Thoracic aorta (tissue), 2 donors: ENCODE measurements at regions not wholly inside any gene's neighbourhood (a gene's known extent, or its start where the extent isn't known, plus 50 kb on each side); places are given as distances from the start of the nearest gene placed in this dataset.

Experiments used
- ATAC-seq: fragments of 150-250 bp; one replicate; pipeline ENCODE4 v1.8.0; 2017; ENCODE audit warnings: low read depth; ENCODE audit not compliant: insufficient number of reproducible peaks, low FRiP score
- DNase-seq: peaks from one replicate; pipeline ENCODE4 v3.0.0-alpha.2; 2020; ENCODE audit warnings: low spot score
- H3K27ac ChIP-seq, 2 donors: fragments of 200-600 bp; sonication (generic); 1 replicate in 1 of 2; 2 replicates in 1 of 2; pipeline ENCODE4 v1.5.1; 2016; ENCODE audit warnings: mild to moderate bottlenecking in 2 of 2, moderate library complexity in 2 of 2
- H3K27me3 ChIP-seq: fragments of 200-600 bp; sonication (generic); replicated peaks from 2 replicates; pipeline ENCODE4 v1.6.0; 2016; ENCODE audit warnings: mild to moderate bottlenecking; ENCODE audit not compliant: insufficient read depth
- H3K36me3 ChIP-seq: fragments of 200-600 bp; sonication (generic); one replicate; pipeline ENCODE4 v1.5.1; 2016
- H3K4me1 ChIP-seq, 2 donors: fragments of 200-600 bp; sonication (generic); 1 replicate in 1 of 2; 2 replicates in 1 of 2; pipeline versions ENCODE4 v1.5.1 to v1.6.0; 2016; ENCODE audit warnings: low read depth in 2 of 2, mild to moderate bottlenecking in 1 of 2; ENCODE audit not compliant: control insufficient read depth in 1 of 2
- H3K4me3 ChIP-seq: fragments of 200-600 bp; sonication (generic); 2 replicates; pipeline ENCODE4 v1.5.1; 2016; ENCODE audit warnings: mild to moderate bottlenecking
- H3K9me3 ChIP-seq: fragments of 200-600 bp; sonication (generic); 2 replicates; pipeline ENCODE4 v1.5.1; 2016
- CTCF ChIP-seq: fragments of 200-600 bp; sonication (generic); IDR thresholded peaks from one replicate; pipeline ENCODE4 v1.5.1; 2019; ENCODE audit warnings: antibody characterized with exemption

- DNase-seq (no peak), ATAC-seq (no peak)
- H3K36me3 ChIP-seq = no peaks in the 10 kb centered on the region
- H3K9me3 ChIP-seq = no peaks in the 10 kb centered on the region
- no peaks in the 10 kb centered on the region for H3K4me1 ChIP-seq
- H3K4me3 ChIP-seq = no peak overlapping the region
- no peak overlapping the region for H3K27ac ChIP-seq
- TF ChIP-seq CTCF = no peak
- H3K27me3 ChIP-seq = no peaks in the 10 kb centered on the region
Measured at GRCh38 chr2:157931542-157931941, 55.4 kb upstream of the ACVR1 start.

GRCh38 chr2:157930728-157931127, 54.6 kb upstream of the ACVR1 start:
- no peak overlapping the region for H3K4me3 ChIP-seq
- no peaks in the 10 kb centered on the region for H3K9me3 ChIP-seq
- H3K4me1 ChIP-seq = no peaks in the 10 kb centered on the region
- H3K36me3 ChIP-seq = no peaks in the 10 kb centered on the region
- DNase-seq (no peak), ATAC-seq (no peak)
- no peaks in the 10 kb centered on the region for H3K27me3 ChIP-seq
- H3K27ac ChIP-seq = no peak overlapping the region
- no peak for TF ChIP-seq CTCF

- no peak for ATAC-seq
- Histone ChIP-seq H3K27me3 (no peaks in the 10 kb centered on the region), H3K36me3 (no peaks in the 10 kb centered on the region), H3K4me1 (no peaks in the 10 kb centered on the region), H3K27ac (no peak overlapping the region), H3K4me3 (no peak overlapping the region), H3K9me3 (no peaks in the 10 kb centered on the region)
- no peak for DNase-seq
- TF ChIP-seq CTCF = no peak
Measured at GRCh38 chr2:157929871-157930667, 53.9 kb upstream of the ACVR1 start.

DNA sequence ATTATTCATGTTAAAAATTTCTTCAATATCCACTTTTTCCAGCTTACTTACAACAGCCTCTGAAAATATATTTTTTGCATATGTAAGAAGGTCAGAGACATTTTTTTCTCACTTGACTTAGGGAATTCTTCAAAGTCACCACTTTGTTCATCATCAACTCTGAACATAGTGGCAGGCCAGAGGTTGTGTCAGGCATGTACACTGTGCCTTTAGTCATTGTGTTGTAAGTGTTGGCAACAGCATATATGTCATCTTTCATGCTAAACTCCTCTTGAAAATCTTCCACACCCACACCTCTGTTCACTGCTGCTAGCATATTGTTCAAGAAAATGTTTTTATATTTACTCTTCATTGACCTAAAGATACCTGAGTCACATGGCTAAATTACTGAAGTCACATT, 52.2 kb upstream of the ACVR1 start:
- H3K9me3 ChIP-seq = no peaks in the 10 kb centered on the region
- H3K4me1 ChIP-seq = no peaks in the 10 kb centered on the region
- no peak overlapping the region for H3K4me3 ChIP-seq
- ATAC-seq (no peak), DNase-seq (no peak)
- no peaks in the 10 kb centered on the region for H3K36me3 ChIP-seq
- no peak overlapping the region for H3K27ac ChIP-seq
- H3K27me3 ChIP-seq = no peaks in the 10 kb centered on the region
- no peak for TF ChIP-seq CTCF

DNA sequence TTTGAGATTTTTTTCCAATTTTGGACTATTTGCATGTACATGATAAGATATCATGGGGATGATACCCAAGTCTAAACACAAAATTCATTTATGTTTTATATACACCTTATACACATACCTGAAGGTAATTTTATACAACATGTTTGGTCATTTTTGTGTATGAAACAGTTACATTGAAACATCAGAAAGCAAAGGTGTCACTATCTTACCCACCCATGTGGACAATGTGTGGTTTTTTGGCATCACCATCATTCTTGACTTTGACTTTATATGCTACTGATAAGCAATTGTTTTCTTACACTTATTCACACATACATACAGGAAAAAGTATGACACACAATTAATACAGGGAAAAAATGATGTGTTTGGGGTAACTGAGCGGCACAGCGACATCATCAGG, 51.0 kb upstream of the ACVR1 start:
- H3K4me3 ChIP-seq = no peak overlapping the region
- no peak for ATAC-seq
- no peak for DNase-seq
- no peak for TF ChIP-seq CTCF
- H3K9me3 ChIP-seq = no peaks in the 10 kb centered on the region
- no peaks in the 10 kb centered on the region for H3K27me3 ChIP-seq
- H3K4me1 ChIP-seq = no peaks in the 10 kb centered on the region
- H3K27ac ChIP-seq = no peak overlapping the region
- no peaks in the 10 kb centered on the region for H3K36me3 ChIP-seq
